GM12891 (cell line): ENCODE measurements at regions not wholly inside any gene's neighbourhood (a gene's known extent, or its start where the extent isn't known, plus 50 kb on each side); places are given as distances from the start of the nearest gene placed in this dataset.

Source experiments
- PAX5 ChIP-seq: IDR thresholded peaks from 2 replicates; pipeline ENCODE4 v1.6.1; 2011; ENCODE audit warnings: low read length, moderate library complexity, mild to moderate bottlenecking; ENCODE audit not compliant: insufficient read depth, severe bottlenecking
- POLR2A ChIP-seq: IDR thresholded peaks from 2 replicates; pipeline ENCODE4 v1.6.1; 2011; ENCODE audit warnings: low read depth, low read length, control low read depth
- POLR2AphosphoS5 ChIP-seq: IDR thresholded peaks from 2 replicates; pipeline ENCODE4 v1.6.1; 2011; ENCODE audit warnings: low read depth, low read length, control low read depth
- POU2F2 ChIP-seq: IDR thresholded peaks from 2 replicates; pipeline ENCODE4 v1.6.1; 2011; ENCODE audit warnings: low read depth, mild to moderate bottlenecking, control low read depth, low read length, moderate library complexity
- SPI1 ChIP-seq: IDR thresholded peaks from 2 replicates; pipeline ENCODE4 v1.6.1; 2011; ENCODE audit warnings: low read depth, low read length, control low read depth
- TAF1 ChIP-seq: IDR thresholded peaks from 2 replicates; pipeline ENCODE4 v1.6.1; 2011; ENCODE audit warnings: low read depth, low read length, control low read depth

GRCh38 chr1:94304553-94304952 is 67.2 kb upstream of the ARHGAP29 start:
- TF ChIP-seq POLR2AphosphoS5 (no peak), TAF1 (no peak), POLR2A (no peak), POU2F2 (no peak), PAX5 (no peak), SPI1 (no peak)
